ENCODE measurements at regions not wholly inside any gene's neighbourhood (a gene's known extent, or its start where the extent isn't known, plus 50 kb on each side); places are given as distances from the start of the nearest gene placed in this dataset.
"Not testable (repeated sequence)": the region's sequence is repeated elsewhere in the genome, so short reads cannot be mapped to it uniquely, and the experiment has no call there.

DNA sequence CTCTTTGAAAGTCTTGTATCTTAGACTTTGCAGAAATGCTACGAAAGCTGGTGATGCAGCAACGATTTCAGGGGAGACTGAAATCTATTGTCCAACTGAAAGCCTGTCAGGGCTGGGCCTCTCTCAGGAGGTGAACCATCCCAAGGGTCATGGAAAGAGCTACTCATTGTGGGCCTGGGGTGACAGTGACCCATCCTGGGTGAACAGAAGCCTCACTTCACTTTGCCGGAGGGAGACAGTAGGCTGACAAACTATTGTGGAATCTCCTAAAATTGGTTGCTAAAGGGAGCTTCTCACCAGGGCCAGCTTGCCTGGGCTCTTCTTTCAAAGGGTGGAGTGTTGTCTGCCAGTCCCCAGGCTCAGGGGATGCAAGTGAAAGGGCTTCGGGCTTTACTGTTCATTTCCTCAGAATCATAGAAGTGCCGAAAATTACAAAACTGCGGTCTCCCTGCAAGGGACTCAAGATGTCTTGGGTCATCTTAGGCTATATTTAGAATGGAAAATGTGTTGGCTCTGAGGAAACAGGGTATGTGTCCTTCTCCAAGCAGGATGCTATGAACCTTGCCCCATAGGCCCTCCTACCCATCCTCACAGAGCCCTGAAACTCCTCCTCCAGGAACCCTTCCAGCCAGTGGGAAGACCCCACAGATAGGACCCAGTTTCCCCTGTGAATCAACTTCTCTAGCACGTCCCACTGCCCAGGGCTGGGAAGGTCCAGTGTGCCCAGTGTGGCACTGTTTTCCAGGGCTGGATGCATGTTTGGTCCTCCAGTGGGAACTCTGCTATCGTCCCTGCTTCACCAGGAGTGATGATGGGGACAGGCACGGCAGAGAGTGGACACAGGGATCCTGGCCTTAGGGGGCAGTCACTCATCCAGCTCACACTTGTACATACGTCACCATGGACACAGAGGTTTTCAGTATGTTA is 173.4 kb upstream of the PLGLB2 start:
- not testable (repeated sequence) for DNase-seq (ENCODE audit: low spot score)

DNA sequence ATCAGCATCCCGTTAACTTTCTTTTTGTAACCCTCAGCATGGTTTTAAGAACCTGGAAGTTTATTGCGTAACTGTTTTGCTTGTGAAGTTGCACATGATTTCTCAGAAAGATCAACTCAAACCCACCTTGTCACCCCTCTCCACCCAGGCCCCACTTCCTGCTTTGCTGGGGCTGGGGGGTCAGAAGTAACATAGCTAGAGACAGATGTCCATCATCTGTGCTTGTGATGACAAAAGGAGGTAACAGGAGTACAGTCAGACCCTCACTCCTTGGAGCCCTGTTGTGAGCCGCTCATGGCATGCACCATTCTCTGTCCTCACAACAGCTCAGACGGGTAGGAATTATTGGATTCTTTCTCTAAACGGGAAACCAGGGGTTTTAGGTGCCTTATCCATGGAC is 172.7 kb upstream of the PLGLB2 start:
- not testable (repeated sequence) for DNase-seq (ENCODE audit: low spot score)

DNA sequence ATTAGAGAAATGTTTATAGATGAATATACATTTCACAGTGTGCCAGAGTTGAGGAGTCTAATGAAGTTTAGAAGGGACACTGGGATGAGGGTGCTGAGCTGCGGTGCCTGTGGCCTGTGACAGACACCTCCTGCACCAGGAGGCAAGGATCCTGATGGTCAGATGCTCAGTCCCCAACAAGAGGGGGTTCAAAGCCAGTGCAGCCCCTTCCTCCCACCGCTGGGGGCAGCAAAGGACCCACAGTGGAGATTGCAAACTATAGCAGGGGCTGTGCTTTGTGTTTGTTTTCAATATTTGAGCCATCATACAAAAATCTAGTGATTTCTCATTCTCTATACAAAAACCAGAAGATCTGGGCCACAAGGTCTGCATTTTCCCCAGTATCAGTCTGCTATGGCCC is 170.5 kb upstream of the PLGLB2 start:
- not testable (repeated sequence) for DNase-seq (ENCODE audit: low spot score)

GRCh38 chr2:87582152-87582551 is 165.7 kb upstream of the PLGLB2 start:
- DNase-seq (ENCODE audit: low spot score) = not testable (repeated sequence)

GRCh38 chr2:87582579-87582978 is 165.3 kb upstream of the PLGLB2 start:
- DNase-seq (ENCODE audit: low spot score) = peak; percentile 62

GRCh38 chr2:87583370-87583769 is 164.5 kb upstream of the PLGLB2 start:
- not testable (repeated sequence) for DNase-seq (ENCODE audit: low spot score)

DNA sequence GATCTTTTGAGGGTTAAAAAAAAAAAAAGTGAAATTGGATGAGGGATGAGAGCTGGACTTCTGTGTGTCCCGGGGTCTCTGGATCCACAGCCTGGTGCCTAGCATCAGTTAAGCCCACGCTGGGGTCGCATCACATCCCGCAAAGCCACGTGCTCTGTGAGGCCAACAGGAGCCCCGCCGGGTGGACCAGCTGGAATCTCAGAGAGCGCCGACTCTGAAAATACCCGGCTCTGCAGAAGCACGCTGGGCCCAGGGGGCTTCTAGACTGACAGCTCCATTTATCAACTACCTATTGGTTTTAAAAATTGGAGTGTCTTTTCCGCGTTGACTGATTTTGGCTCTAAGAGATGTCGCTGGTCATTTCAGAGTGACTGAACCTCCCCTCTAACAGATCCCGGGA is 164.1 kb upstream of the PLGLB2 start:
- DNase-seq (ENCODE audit: low spot score) = not testable (repeated sequence)

DNA sequence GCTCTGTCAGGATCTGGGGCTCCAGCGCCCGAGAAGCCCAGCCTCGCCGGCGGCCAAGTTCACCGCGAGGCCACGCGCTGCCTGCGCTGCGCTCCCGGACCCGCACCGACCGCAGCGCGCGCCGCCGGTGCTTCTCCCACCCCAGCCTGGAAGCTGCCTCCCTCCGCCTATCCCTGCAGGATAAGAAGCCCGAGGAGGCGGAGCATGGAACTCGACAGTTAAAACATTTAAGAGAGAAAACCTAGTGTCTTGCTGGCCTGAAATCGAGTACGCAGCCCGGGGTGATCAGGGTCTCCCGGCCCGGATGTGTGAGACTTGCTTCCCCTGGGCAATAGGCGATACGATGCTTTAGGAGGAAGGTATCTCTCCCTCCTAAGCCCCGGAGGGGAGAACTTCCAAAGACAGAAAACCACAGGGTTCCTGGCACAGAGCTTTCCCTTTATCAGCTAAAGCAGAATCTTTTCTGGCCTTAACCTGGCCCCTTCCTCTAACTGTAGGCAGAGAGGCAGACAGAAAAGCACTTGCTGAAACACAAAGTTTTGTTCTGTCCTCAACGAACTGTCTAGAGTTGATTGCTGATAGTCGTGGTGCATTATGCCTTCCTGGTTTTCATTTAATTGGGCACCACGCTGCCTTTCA is 163.5 kb upstream of the PLGLB2 start:
- peak; percentile 8 for DNase-seq (ENCODE audit: low spot score)

DNA sequence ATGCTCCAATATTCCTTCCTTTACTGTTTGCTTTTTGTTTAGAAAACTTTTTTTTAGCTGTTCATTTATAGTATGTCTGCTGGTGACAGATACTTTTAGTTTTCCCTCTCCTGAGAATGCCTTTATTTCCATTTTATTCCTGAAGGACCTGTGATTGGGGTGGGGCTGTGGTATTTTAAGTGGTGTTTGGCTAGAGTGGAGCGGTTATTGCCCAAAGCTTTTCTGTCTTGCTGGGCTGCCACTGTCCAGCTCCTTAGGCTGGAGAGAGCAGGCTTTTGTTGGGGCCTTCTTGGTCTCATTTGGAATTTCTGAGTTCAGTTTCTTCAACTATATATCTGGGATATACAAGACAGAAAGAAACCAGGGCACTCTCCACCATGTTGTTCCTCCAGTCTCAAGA is 160.0 kb upstream of the PLGLB2 start:
- DNase-seq (ENCODE audit: low spot score) = not testable (repeated sequence)

- not testable (repeated sequence) for DNase-seq (ENCODE audit: low spot score)
Observed at GRCh38 chr2:87592974-87593373, 154.9 kb upstream of the PLGLB2 start.

DNA sequence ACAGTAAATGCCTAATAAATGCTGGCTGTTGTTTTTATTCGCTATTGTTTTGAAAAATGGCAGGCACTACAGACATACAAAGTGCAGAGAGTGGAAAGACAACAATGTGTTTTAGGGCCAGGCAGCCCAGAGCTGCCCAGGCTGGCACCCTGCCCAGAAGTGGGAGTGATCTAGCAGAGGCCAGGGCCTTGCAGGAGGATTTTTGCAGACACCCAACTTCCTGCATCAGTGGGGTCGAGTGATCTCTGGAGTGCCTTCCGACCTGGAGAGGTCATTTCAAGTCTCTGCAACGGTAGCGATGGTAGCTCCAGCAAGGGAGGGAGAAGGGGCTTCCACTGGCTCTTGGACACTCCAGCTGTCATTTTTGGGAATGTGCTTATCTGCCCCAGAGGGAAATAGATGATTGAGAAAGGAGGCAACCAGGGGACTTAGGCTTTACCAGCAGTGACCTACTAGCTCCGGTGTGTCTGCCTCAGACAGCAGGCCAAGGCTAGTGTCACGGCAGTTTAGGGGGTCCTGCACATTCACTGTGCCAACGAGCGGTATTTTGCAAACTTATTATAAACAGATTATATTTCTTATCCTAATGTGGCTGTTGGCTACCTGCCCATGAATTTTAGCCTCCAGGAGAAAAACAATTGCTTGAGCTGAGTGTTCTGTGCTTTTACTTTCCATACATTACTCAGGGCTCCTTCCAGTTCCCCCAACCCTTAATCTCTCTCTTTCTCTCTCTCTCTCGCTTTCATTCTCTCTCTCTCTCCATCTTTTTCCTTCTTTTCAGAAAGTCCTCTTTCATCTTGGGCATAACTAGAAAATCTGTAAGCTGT is 153.9 kb upstream of the PLGLB2 start:
- peak; percentile 47 for DNase-seq (ENCODE audit: low spot score)

DNA sequence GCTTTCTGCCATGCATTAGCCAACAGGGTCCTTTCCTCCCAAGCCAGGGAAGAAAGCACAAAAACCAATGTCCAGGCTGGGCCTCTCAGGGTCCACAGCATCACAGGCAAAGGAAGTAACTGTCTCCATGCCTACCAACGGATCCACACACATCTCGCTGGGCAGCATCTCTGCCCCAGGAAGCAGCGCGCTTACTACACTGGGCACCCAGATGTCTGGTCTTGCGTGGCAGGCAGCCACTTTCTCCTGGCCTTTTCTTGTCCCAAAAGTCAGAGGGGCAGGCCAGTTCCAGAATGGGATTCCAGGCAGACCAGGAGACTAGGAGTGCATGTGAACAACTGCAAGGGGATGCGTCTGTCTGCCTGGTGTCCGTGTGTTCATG is 153.3 kb upstream of the PLGLB2 start:
- DNase-seq (ENCODE audit: low spot score) = not testable (repeated sequence)

DNA sequence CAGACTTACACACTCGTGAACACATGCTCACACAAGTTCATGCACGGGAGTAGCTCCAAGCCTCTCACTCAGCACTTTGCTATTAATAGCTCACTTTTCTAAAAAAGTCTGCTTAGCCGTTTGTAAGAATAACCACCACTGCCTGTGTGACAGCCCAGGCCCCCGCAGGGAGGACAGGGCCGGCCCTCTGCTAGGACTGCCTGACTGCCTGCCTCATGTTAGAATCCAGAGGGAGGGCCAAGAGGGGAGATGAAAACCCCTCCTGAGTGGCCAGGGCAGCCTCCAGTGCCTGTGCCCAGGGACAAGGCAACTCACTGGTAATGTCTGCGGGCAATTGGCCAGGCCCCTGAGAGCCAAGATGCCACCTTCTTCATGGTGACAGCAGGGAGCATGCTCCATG is 152.9 kb upstream of the PLGLB2 start:
- not testable (repeated sequence) for DNase-seq (ENCODE audit: low spot score)

DNA sequence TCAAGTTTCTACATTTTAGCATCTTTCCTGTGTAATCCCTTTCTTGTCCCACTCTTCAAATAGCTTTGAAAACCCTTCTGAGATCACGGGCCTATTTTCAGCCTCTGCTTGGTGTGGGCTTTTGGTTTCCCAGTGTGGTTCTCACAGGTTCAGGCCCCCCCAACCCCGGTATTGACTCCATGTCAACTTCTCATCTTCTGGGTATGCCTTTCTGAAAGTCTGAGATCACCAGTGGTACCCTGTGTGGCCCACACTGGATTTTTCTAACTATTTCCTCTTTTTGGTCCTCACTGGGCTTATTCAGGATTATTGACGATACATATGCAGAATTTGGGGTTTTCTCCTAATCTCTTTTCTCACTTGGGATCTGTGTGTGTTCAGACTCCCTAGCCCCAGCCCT is 146.9 kb upstream of the PLGLB2 start:
- not testable (repeated sequence) for DNase-seq (ENCODE audit: low spot score)

DNA sequence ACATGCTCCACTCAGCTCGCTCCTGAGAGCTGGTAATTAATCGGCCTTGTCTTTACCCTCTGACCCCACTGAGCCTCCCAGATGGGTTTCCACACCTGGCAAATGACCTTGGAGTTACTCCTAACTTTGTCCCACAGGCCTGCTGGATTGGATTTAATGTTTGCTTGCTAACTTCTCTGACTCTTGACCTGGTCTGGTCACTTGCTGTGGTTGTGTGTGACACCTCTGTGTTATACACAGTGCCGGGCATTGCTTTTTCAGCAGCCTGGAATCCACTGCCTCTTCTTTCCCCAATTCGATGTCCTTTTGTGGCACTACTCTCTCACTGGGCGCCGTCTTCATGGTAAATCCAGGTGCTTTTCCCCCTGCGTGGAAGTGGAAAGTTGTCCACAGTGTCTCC is 145.8 kb upstream of the PLGLB2 start:
- DNase-seq (ENCODE audit: low spot score) = not testable (repeated sequence)

DNA sequence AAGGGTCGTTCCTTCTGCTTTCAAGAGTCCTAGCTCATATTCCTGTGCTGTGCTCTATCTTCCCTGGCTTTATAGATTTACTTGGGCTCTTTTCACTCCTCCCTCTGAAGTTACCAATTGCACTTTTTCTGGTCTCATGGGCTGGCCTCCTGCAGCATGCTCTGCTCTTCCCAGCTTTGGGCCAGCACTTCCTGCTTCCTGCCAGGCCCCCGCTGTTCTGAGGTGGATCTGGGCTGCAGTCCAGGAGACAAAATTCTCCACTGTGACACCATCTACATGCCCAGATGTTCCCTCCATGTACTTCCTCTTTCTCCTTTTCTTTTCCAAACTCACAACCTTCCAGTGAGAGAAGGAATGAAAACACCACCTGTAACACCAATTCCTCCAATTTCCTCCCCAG is 145.2 kb upstream of the PLGLB2 start:
- DNase-seq (ENCODE audit: low spot score) = not testable (repeated sequence)

- not testable (repeated sequence) for DNase-seq (ENCODE audit: low spot score)
Observed at GRCh38 chr2:87603418-87604278, 144.2 kb upstream of the PLGLB2 start.

- peak; percentile 1 for DNase-seq (ENCODE audit: low spot score)
Observed at GRCh38 chr2:87604279-87604818, 143.5 kb upstream of the PLGLB2 start.

DNA sequence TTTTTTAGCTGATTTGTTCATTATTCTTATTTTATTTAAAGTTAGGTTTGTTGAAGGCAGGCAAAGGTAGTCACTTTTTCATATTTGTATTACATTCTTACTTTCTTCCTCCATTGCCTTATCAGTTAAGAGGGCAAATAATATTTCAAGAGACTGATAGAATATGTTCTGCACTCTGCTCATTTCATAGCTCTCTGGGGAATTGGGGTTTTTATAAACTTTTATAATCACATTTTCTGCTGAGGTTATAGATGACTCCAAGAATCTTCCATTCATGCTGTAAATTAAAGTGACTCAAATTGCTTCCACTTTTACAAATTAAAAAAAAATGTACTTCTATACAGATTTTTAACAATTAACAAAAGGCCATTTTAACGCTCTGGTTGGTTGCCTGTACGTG is 142.9 kb upstream of the PLGLB2 start:
- DNase-seq (ENCODE audit: low spot score) = not testable (repeated sequence)

DNA sequence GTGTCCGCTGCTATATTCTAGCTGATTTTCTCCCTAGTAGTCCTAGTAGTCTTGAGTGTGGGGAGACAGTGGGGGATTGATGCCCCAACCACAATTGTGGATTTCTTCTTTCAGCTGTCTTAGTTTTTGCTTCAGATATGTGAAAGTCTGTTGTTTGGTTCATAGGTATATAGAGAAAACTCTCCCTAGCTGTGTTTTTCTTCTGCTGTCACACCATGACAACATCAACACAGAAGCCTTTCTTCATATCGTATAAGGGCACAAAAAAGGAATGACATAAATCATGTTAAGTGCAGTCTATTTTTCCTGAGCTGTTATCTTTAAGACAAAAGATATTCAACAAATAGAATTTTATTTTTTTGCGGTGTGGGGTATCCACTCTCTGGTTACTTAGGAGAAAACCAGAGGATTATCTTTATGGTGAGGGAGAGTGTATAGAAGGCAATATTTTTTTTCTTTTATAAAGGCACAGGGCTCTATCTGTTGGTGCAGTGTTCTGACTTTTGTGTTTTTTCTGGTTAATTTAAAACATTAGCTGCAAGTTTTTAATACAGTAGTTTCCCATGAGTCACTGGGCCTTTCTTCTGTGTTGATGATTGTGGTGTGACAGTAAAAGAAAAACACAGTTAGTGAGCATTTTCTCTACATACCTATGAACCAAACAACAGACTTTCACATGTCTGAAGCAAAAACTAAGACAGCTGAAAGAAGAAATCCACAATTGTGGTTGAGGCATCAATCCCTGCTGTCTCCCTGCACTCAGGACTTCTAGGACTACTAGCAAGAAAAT is 139.3 kb upstream of the PLGLB2 start:
- DNase-seq (ENCODE audit: low spot score) = not testable (repeated sequence)

Data from kidney tubule cell (primary cell).